HCT116 (cell line): ENCODE measurements at regions not wholly inside any gene's neighbourhood (a gene's known extent, or its start where the extent isn't known, plus 50 kb on each side); places are given as distances from the start of the nearest gene placed in this dataset.

ENCODE experiments used
- ATAC-seq: fragments of 200-7000 bp; cut with Tn5 transposase; 2 replicates; pipeline ENCODE4 v1.9.1; 2020; ENCODE audit warnings: mild to moderate bottlenecking, moderate library complexity
- BruUV-seq: library from RNA; stranded (reverse); fragments of 400-500 nt; replicated peaks from 2 replicates; lab custom pipeline; 2021; lab: Mats Ljungman, UMichigan
- CTCF ChIA-PET: fragments of 300-600 bp; sonication (Branson Sonifier 250); formaldehyde crosslinking; loops from one replicate; lab custom pipeline; 2021; ENCODE audit warnings: antibody characterized with exemption; lab: Charles Lee
- POLR2A ChIA-PET: fragments of 300-600, 350-600 bp; sonication (Branson Sonifier 250); formaldehyde crosslinking; loops from one replicate; lab custom pipeline; 2021; ENCODE audit warnings: antibody characterized with exemption; lab: Charles Lee
- RAD21 ChIA-PET, 2 experiments: fragments of 300-600 bp; sonication (Branson Sonifier 250); formaldehyde crosslinking; loops; one replicate each; lab custom pipeline; 2023; ENCODE audit warnings: low total read pairs in 2 of 2; ENCODE audit not compliant: uncharacterized antibody in 2 of 2, unreplicated experiment in 2 of 2, low non-redundant PET in 1 of 2; lab: Charles Lee
- DNase-seq: peaks from one replicate; pipeline ENCODE4 v3.0.0-alpha.2; 2010; ENCODE audit warnings: low read depth, low spot score
- H2AFZ ChIP-seq: fragments of 200-600 bp; shearing (Covaris generic), sonication (generic); 2 replicates; pipeline ENCODE4 v1.6.1; 2017; ENCODE audit warnings: low read depth, mixed run types, mixed read lengths, antibody characterized with exemption, low read length; ENCODE audit not compliant: poor library complexity, severe bottlenecking
- H3K27ac ChIP-seq: 2 replicates; pipeline ENCODE4 v1.5.1; 2012; ENCODE audit warnings: low read depth, low read length
- H3K27me3 ChIP-seq: fragments of 200-600 bp; sonication (generic); 2 replicates; pipeline ENCODE4 v1.6.1; 2016; ENCODE audit warnings: mixed run types, low read length, mixed read lengths; ENCODE audit not compliant: insufficient read depth
- H3K36me3 ChIP-seq, 2 experiments: fragments of 200-500 bp in 1 of 2; fragments of 200-600 bp in 1 of 2; sonication (Bioruptor generic) in 1 of 2; sonication (generic) in 1 of 2; 2 replicates each; pipeline versions ENCODE4 v1.5.1 to v1.6.1; 2014 to 2016; ENCODE audit warnings: low read length in 2 of 2, inconsistent platforms in 1 of 2, mixed read lengths in 1 of 2, mixed run types in 1 of 2; ENCODE audit not compliant: insufficient read depth in 2 of 2, control insufficient read depth in 1 of 2
- H3K4me1 ChIP-seq, 2 experiments: fragments of 200-600 bp in 1 of 2; sonication (generic) in 1 of 2; 2 replicates each; pipeline versions ENCODE4 v1.5.1 to v1.6.1; 2012 to 2017; ENCODE audit warnings: low read length in 2 of 2, inconsistent platforms in 1 of 2, mild to moderate bottlenecking in 1 of 2, mixed read lengths in 1 of 2, mixed run types in 1 of 2, moderate library complexity in 1 of 2; ENCODE audit not compliant: insufficient read depth in 2 of 2, control insufficient read depth in 1 of 2
- H3K4me2 ChIP-seq: fragments of 200-600 bp; sonication (generic); 2 replicates; pipeline ENCODE4 v1.6.1; 2017; ENCODE audit warnings: mixed run types, low read length, mixed read lengths
- H3K4me3 ChIP-seq, 2 experiments: fragments of 200-600 bp in 1 of 2; sonication (generic) in 1 of 2; replicated peaks in 1 of 2; 2 replicates each; pipeline ENCODE4 v1.5.1; 2011 to 2016; ENCODE audit warnings: low read length in 2 of 2, control low read depth in 1 of 2, low read depth in 1 of 2, mild to moderate bottlenecking in 1 of 2, mixed read lengths in 1 of 2, mixed run types in 1 of 2
- H3K79me2 ChIP-seq: fragments of 200-600 bp; sonication (generic); 2 replicates; pipeline ENCODE4 v1.6.1; 2017; ENCODE audit warnings: mild to moderate bottlenecking, mixed run types, low read length, moderate library complexity, mixed read lengths; ENCODE audit not compliant: insufficient read depth
- H3K9ac ChIP-seq: fragments of 200-600 bp; sonication (generic); 2 replicates; pipeline ENCODE4 v1.6.1; 2016; ENCODE audit warnings: low read length, mixed read lengths
- H3K9me2 ChIP-seq: fragments of 200-600 bp; sonication (generic), shearing (Covaris generic); 2 replicates; pipeline ENCODE4 v1.6.1; 2017; ENCODE audit warnings: mixed run types, mild to moderate bottlenecking, moderate library complexity; ENCODE audit not compliant: insufficient read depth
- H3K9me3 ChIP-seq, 2 experiments: fragments of 200-500 bp in 1 of 2; fragments of 200-600 bp in 1 of 2; sonication (Bioruptor generic) in 1 of 2; sonication (generic) in 1 of 2; 2 replicates each; pipeline ENCODE4 v1.6.1; 2014 to 2017; ENCODE audit warnings: low read length in 2 of 2, mixed read lengths in 2 of 2, inconsistent platforms in 1 of 2, low read depth in 1 of 2, mild to moderate bottlenecking in 1 of 2, mixed run types in 1 of 2, moderate library complexity in 1 of 2; ENCODE audit not compliant: control insufficient read depth in 1 of 2, insufficient read depth in 1 of 2
- H4K20me1 ChIP-seq: fragments of 200-600 bp; sonication (generic), shearing (Covaris generic); 2 replicates; pipeline ENCODE4 v1.6.1; 2017; ENCODE audit warnings: mixed run types, mild to moderate bottlenecking, moderate library complexity; ENCODE audit not compliant: insufficient read depth
- ATF3 ChIP-seq: IDR thresholded peaks from 2 replicates; pipeline ENCODE4 v1.6.1; 2012
- CBX3 ChIP-seq: IDR thresholded peaks from 2 replicates; pipeline ENCODE4 v1.6.1; 2012; ENCODE audit warnings: low read depth
- CEBPB ChIP-seq: IDR thresholded peaks from 2 replicates; pipeline ENCODE4 v1.6.1; 2012; ENCODE audit warnings: low read depth
- CTCF ChIP-seq, 3 experiments: fragments of 200-600 bp in 1 of 3; sonication (generic) in 1 of 3; IDR thresholded peaks in 2 of 3; conservative IDR thresholded peaks in 1 of 3; 2 replicates each; pipeline ENCODE4 v1.5.1; 2012 to 2017; ENCODE audit warnings: low read depth in 2 of 3, low read length in 2 of 3, antibody characterized with exemption in 1 of 3, borderline replicate concordance in 1 of 3, control low read depth in 1 of 3, mild to moderate bottlenecking in 1 of 3, mixed read lengths in 1 of 3, mixed run types in 1 of 3, moderate library complexity in 1 of 3; ENCODE audit not compliant: insufficient read depth in 1 of 3
- EGR1 ChIP-seq: IDR thresholded peaks from 2 replicates; pipeline ENCODE4 v1.6.1; 2012; ENCODE audit warnings: low read depth
- ELF1 ChIP-seq: IDR thresholded peaks from 2 replicates; pipeline ENCODE4 v1.6.1; 2012; ENCODE audit warnings: low read depth, borderline replicate concordance
- EZH2 ChIP-seq: fragments of 200-600 bp; sonication (generic); IDR thresholded peaks from 2 replicates; pipeline ENCODE4 v1.6.1; 2017; ENCODE audit warnings: antibody characterized with exemption, mixed run types
- JUND ChIP-seq: IDR thresholded peaks from 2 replicates; pipeline ENCODE4 v1.6.1; 2012
- MAX ChIP-seq: IDR thresholded peaks from 2 replicates; pipeline ENCODE4 v1.6.1; 2012
- POLR2A ChIP-seq: IDR thresholded peaks from 2 replicates; pipeline ENCODE4 v1.7.0; 2011; ENCODE audit warnings: borderline replicate concordance; ENCODE audit not compliant: insufficient read depth, insufficient read length; ENCODE audit errors: extremely low read depth
- POLR2AphosphoS5 ChIP-seq: IDR thresholded peaks from 2 replicates; pipeline ENCODE4 v1.6.1; 2011; ENCODE audit warnings: mild to moderate bottlenecking, low read depth, low read length, moderate library complexity
- RAD21 ChIP-seq: IDR thresholded peaks from 2 replicates; pipeline ENCODE4 v1.6.1; 2012; ENCODE audit warnings: low read depth, mild to moderate bottlenecking
- REST ChIP-seq: IDR thresholded peaks from 2 replicates; pipeline ENCODE4 v1.6.1; 2012; ENCODE audit warnings: low read depth
- SIN3A ChIP-seq: IDR thresholded peaks from 2 replicates; pipeline ENCODE4 v1.6.1; 2012; ENCODE audit warnings: low read depth
- SP1 ChIP-seq: IDR thresholded peaks from 2 replicates; pipeline ENCODE4 v1.6.1; 2012; ENCODE audit warnings: low read depth
- TCF7L2 ChIP-seq: IDR thresholded peaks from 2 replicates; pipeline ENCODE4 v1.7.0; 2011; ENCODE audit warnings: borderline replicate concordance, inconsistent platforms; ENCODE audit not compliant: insufficient read depth, insufficient read length; ENCODE audit errors: extremely low read depth
- YY1 ChIP-seq: IDR thresholded peaks from 2 replicates; pipeline ENCODE4 v1.6.1; 2011; ENCODE audit warnings: low read length, low read depth, moderate library complexity, mild to moderate bottlenecking; ENCODE audit not compliant: insufficient replicate concordance; ENCODE audit errors: extremely low read depth
- ZFX ChIP-seq: fragments of 450-650 bp; IDR thresholded peaks from 2 replicates; pipeline ENCODE4 v1.6.1; 2017
- ZNF274 ChIP-seq: fragments of 200-500 bp; sonication (Bioruptor generic); IDR thresholded peaks from 2 replicates; pipeline ENCODE4 v1.6.1; 2014; ENCODE audit warnings: mild to moderate bottlenecking, low read depth, low read length, inconsistent platforms
- intact Hi-C: fragments of 100-400 bp; cut with micrococcal nuclease; formaldehyde crosslinking; loops from 2 replicates; pipeline ENCODE4 v1.10.0; 2022

- no peaks in the 10 kb centered on the region for H3K4me1 ChIP-seq
- intact Hi-C loops: no loop called here
- no peak overlapping the region for H3K4me3 ChIP-seq
- ATAC-seq: no peak
- CTCF ChIA-PET: no interaction called here
- no peak for TF ChIP-seq REST
- TF ChIP-seq ATF3: no peak
- TF ChIP-seq POLR2A: no peak
- TF ChIP-seq SP1: no peak
- no peak for TF ChIP-seq JUND
- TF ChIP-seq POLR2AphosphoS5: no peak
- TF ChIP-seq SIN3A: no peak
- no peak for TF ChIP-seq ZNF274
- TF ChIP-seq YY1: no peak
- no peak for TF ChIP-seq CEBPB
- no peak for TF ChIP-seq TCF7L2
- TF ChIP-seq RAD21: no peak
- TF ChIP-seq ELF1: no peak
- TF ChIP-seq CTCF (IDR thresholded peaks at IDR 0.05 in 2 of 3, conservative IDR thresholded peaks at IDR 0.05 in 1 of 3; ENCODE audit: borderline replicate concordance in 1 of 3, insufficient read depth in 1 of 3, low read depth in 2 of 3, low read length in 2 of 3): no peak; a peak in 1 of 6 replicates
- TF ChIP-seq ZFX: no peak
- no peak for TF ChIP-seq CBX3
- no peak for TF ChIP-seq EGR1
- TF ChIP-seq MAX: no peak
- no peak for TF ChIP-seq EZH2
- no peaks in the 10 kb centered on the region for H3K36me3 ChIP-seq
- no peaks in the 10 kb centered on the region for H3K27me3 ChIP-seq
- no peaks in the 10 kb centered on the region for H3K79me2 ChIP-seq
- DNase-seq: no peak
- H3K9ac ChIP-seq: no peak overlapping the region
- no peak overlapping the region for H3K4me2 ChIP-seq
- H4K20me1 ChIP-seq: no peaks in the 10 kb centered on the region
- RAD21 ChIA-PET: no interaction called here
- POLR2A ChIA-PET: no interaction called here
- no peaks in the 10 kb centered on the region for H3K9me3 ChIP-seq
- no TSS peak for BruUV-seq
- no peaks in the 10 kb centered on the region for H3K9me2 ChIP-seq
- H2AFZ ChIP-seq: no peak overlapping the region
- no peak overlapping the region for H3K27ac ChIP-seq
Observed at GRCh38 chr13:47832458-47832972, 168.6 kb downstream of the SUCLA2 start.
